Endothelial cell of umbilical vein (primary cell): ENCODE measurements at regions not wholly inside any gene's neighbourhood (a gene's known extent, or its start where the extent isn't known, plus 50 kb on each side); places are given as distances from the start of the nearest gene placed in this dataset.

Source experiments
- EZH2 ChIP-seq: IDR thresholded peaks from 2 replicates; pipeline ENCODE4 v1.6.1; 2012; ENCODE audit warnings: borderline replicate concordance, low read depth, mild to moderate bottlenecking, moderate library complexity, low read length, inconsistent platforms; ENCODE audit not compliant: severe bottlenecking
- FOS ChIP-seq: IDR thresholded peaks from 2 replicates; pipeline ENCODE4 v1.6.1; 2011; ENCODE audit warnings: mild to moderate bottlenecking, low read length, moderate library complexity, borderline replicate concordance; ENCODE audit not compliant: insufficient read depth
- GATA2 ChIP-seq: IDR thresholded peaks from 2 replicates; pipeline ENCODE4 v1.7.0; 2011; ENCODE audit warnings: low read depth, mild to moderate bottlenecking, moderate library complexity, mixed read lengths, low read length; ENCODE audit not compliant: insufficient read length, insufficient read depth
- MAX ChIP-seq: IDR thresholded peaks from 2 replicates; pipeline ENCODE4 v1.6.1; 2011; ENCODE audit not compliant: insufficient read depth, insufficient read length
- MYC ChIP-seq: IDR thresholded peaks from one replicate; pipeline ENCODE4 v1.6.1; 2011; ENCODE audit warnings: mild to moderate bottlenecking, low read depth, low read length
- POLR2A ChIP-seq: IDR thresholded peaks from 2 replicates; pipeline ENCODE4 v1.6.1; 2012; ENCODE audit warnings: low read depth, mild to moderate bottlenecking, control low read depth, low read length
- POLR2AphosphoS5 ChIP-seq: IDR thresholded peaks from 2 replicates; pipeline ENCODE4 v1.6.1; 2012; ENCODE audit warnings: low read depth, mild to moderate bottlenecking, control low read depth, low read length, moderate library complexity; ENCODE audit not compliant: insufficient read depth
- TF ChIP-seq, protein P1 (sequence below), 2 donors: IDR thresholded peaks; 1 replicate in 1 of 2; 2 replicates in 1 of 2; pipeline ENCODE4 v1.5.1; 2011; ENCODE audit warnings: low read length in 2 of 2, mild to moderate bottlenecking in 2 of 2, moderate library complexity in 2 of 2, control low read depth in 1 of 2, inconsistent platforms in 1 of 2, low read depth in 1 of 2; ENCODE audit not compliant: insufficient read depth in 1 of 2; ENCODE audit errors: extremely low read depth in 1 of 2

DNA sequence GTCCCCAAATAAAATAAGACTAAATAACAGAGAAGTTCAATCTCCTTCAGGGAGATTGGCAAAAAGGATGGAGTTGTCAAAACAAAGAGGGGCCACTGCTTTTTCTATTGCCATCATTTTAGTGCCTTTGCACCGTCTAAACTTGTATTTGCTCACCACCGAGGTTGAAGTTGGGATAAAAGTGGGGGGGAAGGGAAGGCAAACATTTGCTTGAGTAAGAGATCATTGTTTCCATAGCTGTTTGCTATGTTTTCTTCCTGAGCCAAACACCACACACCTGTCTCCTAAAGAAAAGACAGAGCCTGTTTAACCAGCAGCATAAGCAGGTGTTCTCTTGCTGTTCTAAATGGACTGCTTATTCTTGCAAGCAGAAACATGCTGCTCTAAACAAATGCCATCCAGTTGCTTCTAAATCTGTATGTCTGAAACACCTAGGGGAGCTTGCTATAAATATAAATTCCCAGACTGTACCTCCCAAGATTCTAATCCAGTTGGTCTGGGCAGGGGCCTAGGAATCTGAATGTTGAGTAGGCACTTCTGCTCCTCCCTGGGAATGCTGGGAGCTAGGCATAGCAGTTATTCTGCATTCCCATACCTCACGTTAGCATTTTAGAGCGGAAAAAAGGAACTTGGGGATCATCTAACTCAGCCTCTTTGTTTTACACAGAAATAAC, 179.4 kb upstream of the ARL4C start:
- TF ChIP-seq MYC (no peak), POLR2AphosphoS5 (no peak), POLR2A (no peak), MAX (no peak), EZH2 (no peak), GATA2 (no peak), FOS (no peak)
- TF ChIP-seq, protein P1, sequence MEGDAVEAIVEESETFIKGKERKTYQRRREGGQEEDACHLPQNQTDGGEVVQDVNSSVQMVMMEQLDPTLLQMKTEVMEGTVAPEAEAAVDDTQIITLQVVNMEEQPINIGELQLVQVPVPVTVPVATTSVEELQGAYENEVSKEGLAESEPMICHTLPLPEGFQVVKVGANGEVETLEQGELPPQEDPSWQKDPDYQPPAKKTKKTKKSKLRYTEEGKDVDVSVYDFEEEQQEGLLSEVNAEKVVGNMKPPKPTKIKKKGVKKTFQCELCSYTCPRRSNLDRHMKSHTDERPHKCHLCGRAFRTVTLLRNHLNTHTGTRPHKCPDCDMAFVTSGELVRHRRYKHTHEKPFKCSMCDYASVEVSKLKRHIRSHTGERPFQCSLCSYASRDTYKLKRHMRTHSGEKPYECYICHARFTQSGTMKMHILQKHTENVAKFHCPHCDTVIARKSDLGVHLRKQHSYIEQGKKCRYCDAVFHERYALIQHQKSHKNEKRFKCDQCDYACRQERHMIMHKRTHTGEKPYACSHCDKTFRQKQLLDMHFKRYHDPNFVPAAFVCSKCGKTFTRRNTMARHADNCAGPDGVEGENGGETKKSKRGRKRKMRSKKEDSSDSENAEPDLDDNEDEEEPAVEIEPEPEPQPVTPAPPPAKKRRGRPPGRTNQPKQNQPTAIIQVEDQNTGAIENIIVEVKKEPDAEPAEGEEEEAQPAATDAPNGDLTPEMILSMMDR (IDR thresholded peaks at IDR 0.05; ENCODE audit: extremely low read depth in 1 of 2, insufficient read depth in 1 of 2, low read depth in 1 of 2, low read length in 2 of 2): no peak
